GM19239 (cell line): ENCODE measurements at regions not wholly inside any gene's neighbourhood (a gene's known extent, or its start where the extent isn't known, plus 50 kb on each side); places are given as distances from the start of the nearest gene placed in this dataset.
"Not testable (repeated sequence)": the region's sequence is repeated elsewhere in the genome, so short reads cannot be mapped to it uniquely, and the experiment has no call there.

Experiments used
- DNase-seq: peaks from one replicate; pipeline ENCODE4 v3.0.0; 2011; ENCODE audit warnings: low spot score; ENCODE audit not compliant: insufficient read length
- FAIRE-seq: peaks from 2 replicates; lab custom pipeline; 2011; peaks lifted over from hg19 to GRCh38; lab: Jason Lieb, UNC

DNA sequence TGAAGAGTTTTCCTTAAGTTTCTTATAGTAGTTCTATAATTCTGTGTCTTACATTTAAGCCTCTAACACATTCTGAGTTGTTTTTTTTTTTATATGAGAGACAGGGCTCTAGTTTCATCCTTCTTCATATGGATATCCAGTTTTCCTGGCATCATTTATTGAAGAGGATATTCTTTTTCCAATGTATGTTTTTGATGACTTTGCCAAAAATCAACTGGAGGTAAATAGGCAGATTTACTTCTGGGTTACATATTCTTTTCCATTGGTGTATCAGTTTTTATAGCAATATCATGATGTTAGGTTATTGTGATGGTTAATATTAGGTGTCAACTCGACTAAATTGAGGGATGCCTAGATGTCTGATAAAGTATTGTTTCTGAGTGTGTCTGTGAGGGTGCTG, 650.7 kb upstream of the GRID2 start:
- FAIRE-seq (no peak), DNase-seq (no peak)

DNA sequence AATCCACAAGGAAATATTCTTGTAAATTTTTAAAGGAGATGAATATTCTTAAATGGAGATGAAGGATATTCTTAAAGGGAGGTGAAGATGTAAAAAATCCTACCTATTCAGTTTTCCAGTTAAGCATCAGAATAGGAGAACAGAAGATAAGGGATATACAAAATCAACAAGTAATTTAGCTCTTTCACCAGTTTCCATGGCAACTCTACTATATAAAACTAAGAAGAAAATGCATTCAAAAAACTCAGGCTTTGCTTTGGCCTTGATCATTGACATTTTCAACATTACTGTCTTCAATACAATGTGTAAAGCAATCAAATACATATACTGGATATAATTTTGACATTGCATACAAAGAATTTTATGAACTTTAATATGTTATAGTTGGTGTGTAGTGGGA, 622.7 kb upstream of the GRID2 start:
- FAIRE-seq (no peak), DNase-seq (no peak)

DNA sequence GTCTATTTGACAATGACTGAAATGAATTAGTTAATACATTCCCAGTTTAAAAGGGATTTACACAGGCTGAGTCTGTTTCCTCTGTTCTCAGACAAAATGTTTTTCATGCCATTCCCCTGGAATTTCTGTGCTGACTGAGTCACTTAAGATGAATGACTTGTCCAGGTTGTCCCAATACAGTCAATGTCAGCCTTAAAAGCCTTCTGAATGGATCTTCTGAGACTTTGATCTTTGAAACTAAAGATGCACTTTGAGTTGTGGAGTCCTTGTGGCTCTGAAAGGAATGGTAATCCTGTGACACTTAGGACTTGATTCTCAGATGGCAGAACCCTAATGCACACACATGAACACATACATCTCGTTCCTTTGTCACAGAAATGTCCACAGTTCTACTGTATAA, 622.2 kb upstream of the GRID2 start:
- FAIRE-seq: no peak
- DNase-seq: no peak

DNA sequence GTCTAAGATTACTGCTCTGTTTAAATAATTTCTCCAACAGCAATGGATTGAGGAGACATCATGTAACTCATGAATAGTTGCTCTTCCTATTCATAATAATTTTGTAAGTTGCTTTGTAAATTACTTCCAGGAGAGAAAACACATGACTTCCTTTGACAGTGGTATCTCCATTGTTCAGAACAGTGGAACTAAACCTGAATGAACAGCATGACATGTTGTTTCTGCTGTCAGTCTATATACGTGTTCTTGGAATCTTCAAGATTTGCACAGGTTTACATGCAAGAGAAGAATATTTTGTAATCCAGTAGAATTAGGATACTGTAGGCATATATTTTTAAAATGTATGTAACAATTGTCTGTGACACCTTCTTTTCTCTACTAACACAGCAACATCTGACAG, 618.8 kb upstream of the GRID2 start:
- DNase-seq (no peak), FAIRE-seq (no peak)

DNA sequence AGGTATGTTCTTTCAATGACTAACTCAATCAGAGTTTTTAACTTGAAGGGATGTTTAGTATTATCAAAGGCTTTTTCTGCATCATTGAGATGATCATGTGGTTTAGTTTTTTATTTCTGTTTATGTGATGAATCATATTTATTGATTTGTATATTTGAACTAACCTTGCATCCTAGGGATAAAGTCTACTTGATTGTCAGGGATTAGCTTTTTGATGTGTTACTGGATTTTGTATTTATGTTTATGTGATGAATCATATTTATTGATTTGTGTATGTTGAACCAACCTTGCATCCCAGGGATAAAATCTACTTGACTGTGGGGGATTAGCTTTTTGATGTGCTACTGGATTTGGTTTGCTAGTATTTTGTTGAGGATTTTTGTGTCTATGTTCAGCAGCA, 615.4 kb upstream of the GRID2 start:
- no peak for FAIRE-seq

DNA sequence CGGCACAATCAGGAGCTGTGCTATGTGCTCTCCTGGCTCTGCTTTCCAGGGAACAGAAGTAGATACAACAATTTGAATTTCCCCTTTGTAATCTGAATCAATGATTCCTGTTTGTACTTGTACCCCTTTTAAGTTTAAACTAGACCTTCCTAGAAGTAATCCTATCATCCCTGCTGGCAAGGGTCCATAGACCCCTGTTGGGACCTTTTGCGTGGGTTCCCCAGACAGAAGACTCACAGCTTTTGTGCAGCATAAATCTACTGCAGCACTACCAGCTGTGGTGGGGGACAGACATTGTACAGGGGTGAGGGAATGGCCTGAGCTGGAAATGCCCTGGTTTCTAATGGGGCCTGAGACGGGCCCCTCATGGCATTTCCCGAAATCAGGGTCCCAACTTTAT, 604.1 kb upstream of the GRID2 start:
- not testable (repeated sequence) for DNase-seq, FAIRE-seq

More for the DNA sequence above, 615.4 kb upstream of the GRID2 start:
- no peak for DNase-seq

DNA sequence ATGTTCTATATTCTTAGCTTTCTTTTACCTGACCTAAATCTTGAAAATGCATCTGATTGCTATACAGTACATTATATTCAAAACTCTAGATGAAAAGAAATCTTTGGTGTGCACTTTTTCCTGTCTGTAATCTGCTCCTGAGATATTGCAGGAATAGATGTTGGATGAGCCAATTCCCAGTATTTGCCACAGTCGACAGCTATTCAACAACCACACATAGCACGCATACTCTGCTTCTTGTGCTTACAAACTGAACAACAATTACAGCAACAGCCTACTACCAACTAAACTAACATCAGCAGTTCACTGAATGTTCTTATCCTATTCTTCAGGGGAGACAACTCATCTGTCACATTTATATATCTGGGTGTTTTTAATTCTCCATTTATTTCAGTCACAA, 573.9 kb upstream of the GRID2 start:
- no peak for DNase-seq
- FAIRE-seq: no peak

DNA sequence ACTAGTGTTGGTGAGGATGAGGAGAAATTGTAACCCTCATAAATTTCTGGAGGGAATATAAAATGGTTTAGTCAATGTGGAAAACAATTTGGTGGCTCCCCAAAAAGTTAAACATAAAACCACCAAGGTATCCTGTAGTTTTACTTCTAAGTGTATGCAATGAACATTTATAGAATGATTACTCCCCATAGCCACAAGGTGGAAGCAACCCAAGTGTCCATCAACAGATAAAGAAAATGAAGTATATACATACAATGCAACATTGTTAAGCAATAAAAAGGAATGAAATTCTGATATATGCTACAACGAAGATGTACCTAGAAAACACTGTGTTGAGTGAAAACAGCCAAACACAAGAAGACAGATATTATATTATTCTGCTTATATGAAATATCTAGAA, 569.1 kb upstream of the GRID2 start:
- FAIRE-seq (no peak), DNase-seq (no peak)

DNA sequence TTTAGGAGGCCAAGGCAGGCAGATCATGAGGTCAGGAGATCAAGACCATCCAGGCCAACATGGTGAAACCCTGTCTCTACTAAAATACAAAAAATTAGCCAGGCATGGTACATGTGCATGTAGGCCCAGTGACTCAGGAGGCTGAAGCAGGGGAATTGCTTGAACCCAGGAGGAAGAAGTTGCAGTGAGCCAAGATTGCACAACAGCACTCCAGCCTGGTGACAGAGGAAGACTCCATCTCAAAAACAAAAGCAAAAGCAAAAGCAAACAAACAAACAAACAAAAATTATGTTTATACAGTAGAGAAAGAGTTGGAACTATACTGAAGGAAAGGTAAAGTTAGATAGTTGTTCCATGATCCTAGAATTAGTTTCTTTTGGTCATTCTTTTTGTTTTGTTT, 564.9 kb upstream of the GRID2 start:
- DNase-seq, FAIRE-seq: not testable (repeated sequence)

DNA sequence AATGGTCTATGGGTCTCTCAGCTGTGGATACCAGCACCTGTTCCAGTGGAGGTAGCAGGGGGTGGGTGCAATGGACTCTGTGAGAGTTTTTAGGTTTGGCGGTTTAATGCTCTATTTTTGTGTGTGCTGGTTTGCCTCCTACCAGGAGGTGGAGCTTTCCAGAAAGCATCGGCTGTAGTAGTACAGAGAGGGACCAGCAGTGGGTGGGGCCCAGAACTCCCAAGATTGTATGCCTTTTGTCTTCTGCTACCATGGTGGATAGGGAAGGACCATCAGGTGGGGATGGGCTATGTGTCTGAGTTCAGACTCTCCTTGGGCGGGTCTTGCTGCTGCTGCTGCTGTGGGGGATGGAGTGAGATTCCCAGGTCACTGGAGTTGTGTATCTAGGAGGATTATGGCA, 557.2 kb upstream of the GRID2 start:
- no peak for FAIRE-seq
- DNase-seq: no peak

DNA sequence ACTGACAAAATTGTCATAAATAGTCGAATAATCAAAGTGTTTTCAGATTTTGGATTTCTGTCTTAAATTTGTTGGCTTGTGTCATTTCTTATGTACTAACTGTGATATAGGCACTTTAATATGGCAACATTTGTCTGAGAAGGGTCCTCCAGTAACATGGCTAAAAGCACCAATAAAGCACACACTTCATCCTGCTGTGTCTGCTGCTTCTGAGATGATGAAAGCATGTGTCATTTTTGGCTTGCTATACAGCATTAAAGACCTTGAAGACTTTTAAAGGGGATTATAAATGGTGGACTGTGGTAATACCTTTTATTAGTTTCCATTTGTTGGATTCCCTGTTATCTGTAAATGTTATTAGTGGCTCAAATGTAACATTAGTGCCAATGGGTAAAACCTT, 551.8 kb upstream of the GRID2 start:
- DNase-seq (no peak), FAIRE-seq (no peak)

DNA sequence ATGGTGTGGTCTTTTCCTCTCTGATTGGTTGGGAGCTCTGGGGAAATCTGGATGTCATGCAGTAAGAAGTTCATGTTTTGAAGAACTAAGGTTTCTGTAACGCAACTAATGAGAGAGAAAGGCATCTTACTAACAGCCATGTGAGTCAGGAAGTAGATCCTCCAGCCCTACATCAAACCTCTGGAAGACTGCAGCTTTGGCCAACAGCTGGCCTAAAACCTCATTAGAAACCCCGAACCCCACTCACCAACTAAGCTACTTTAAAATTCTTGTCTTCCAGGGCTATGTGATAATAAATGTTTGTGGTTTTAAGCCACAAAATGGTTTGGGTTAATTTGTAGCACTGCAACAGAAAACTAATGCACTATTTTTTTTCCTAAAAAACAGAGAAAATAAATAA, 549.0 kb upstream of the GRID2 start:
- FAIRE-seq (no peak), DNase-seq (no peak)

DNA sequence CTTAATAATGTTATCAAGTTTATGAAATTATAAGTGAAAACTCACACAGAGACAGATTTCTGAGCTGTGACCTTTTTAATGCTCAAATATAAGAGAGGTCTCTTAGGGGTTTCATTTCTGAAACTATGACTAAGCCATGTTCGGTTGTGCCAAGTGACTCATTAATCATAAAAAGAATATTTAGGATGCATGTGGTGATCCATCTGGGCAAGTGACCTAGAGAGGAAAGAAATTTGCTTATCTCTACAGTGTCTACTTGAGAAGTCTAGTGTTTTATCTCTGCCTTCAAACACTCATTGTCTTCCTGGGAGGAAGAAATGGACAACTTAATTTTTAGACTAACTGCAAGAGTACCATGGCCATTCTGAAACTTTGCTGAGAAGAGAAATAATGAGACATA, 545.3 kb upstream of the GRID2 start:
- no peak for FAIRE-seq
- DNase-seq: no peak

DNA sequence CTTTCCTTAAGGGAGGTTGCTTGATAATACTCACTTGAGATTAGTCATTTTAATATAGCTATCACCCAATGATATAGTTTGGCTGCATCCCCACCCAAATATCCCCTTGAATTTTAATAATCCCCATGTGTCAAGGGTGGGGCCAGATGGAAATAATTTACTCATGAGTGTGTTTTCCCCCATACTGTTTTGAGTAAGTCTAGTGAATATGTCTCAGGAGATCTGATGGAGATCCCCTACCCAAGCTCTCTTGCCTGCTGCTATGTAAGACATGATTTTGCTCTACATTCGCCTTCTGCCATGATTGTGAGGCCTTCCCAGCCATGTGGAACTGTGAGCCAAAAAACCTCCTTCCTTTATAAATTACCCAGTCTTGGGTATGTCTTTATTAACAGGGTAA, 539.7 kb upstream of the GRID2 start:
- DNase-seq: no peak
- no peak for FAIRE-seq

DNA sequence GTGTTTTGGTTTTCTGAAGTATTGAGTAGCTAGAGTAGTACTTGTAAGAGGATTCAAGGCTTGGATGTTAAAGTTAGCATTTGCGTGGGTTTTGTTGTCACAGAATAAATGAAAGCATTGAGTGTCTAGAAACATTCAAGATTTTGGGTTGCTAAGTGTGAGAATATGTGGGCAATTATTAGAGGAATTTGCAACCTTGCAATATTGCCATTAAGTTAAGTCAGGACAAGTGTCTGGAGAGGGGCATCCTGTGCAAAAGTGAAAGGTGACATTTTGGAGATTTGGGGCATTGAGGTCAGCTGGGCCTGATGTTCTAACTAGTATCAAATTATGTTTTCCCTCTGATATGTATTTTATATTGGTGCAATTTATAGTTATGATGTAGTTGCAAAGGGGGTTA, 533.9 kb upstream of the GRID2 start:
- no peak for DNase-seq
- FAIRE-seq: no peak

DNA sequence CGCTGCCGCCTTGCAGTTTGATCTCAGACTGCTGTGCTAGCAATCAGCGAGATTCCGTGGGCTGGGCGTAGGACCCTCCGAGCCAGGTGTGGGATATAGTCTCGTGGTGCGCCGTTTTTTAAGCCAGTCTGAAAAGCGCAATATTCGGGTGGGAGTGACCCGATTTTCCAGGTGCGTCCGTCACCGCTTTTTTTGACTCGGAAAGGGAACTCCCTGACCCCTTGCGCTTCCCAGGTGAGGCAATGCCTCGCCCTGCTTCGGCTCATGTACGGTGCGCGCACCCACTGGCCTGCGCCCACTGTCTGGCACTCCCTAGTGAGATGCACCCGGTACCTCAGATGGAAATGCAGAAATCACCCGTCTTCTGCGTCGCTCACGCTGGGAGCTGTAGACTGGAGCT, 512.1 kb upstream of the GRID2 start:
- not testable (repeated sequence) for FAIRE-seq, DNase-seq

DNA sequence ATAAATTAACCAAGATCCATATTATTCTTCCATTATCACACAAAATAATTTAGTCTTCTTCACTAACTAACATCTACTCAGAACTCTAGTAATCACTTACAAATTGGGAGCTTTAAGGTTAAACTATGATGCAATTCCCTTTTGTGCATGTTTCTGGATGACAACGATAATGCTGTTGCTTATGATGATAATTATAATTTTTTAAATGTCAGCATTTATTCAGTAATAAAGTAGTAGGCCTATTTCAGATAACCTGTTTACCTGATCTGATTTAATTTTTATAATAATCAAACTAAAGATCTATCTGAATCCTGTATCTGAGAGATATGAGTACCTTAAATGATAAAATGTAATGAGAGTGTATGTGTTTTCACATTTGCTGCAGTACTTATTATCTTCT, 507.8 kb upstream of the GRID2 start:
- DNase-seq: no peak
- FAIRE-seq: no peak

DNA sequence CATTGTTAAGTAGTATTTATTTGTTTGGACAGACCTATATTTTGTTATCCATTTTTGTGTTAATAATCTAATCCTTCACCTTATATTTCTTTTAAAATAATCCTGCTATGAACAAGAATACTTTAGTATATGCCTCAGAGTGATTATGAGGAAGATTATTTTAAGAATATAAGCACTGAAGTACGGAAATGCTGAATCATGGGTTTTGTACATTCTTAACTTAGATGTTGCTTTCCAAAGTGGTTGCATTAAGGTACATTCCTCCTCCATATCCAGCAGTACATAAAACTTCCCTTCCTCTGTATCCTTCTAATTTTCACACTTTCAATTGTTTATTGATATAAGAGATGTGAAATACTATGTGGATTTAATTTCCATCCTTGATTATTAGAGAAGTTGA, 491.4 kb upstream of the GRID2 start:
- FAIRE-seq (no peak), DNase-seq (no peak)

DNA sequence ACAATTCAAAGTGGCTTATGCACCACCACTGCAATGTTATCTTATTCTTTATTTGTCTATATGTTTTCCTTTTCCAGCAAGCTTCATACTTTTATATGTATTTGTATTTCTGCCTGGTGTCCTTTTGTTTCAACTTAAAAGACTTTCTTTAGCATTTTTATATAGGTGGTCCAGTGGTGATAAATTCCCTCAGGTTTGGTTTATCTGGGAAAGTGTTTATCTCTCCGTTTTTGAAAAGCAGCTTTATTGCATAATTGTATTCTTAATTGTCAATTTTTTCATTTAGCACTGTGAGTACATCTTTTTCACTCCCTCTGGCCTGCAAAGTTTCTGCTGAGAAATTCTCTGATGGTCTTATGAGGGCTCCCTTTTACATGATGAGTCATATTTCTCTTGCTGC, 479.0 kb upstream of the GRID2 start:
- FAIRE-seq (no peak), DNase-seq (no peak)

DNA sequence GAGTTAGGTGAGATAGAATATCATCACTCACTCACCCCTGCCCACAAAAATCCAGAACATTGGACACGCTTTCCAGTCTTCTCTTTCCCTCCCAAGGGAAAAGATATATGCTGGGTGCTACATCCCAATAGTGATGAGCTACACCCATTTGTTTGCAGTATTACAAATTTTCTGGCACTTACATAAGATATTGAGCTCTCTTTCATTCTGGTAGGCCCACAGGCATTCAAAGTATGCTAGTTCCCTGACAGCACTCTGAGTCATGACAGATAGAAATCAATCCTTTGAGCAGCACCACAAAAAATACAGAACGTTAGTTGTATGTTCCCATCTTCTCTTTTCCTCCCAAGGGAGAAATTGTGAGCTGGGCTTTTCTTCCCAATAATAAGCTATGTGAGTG, 477.6 kb upstream of the GRID2 start:
- DNase-seq (no peak), FAIRE-seq (no peak)

DNA sequence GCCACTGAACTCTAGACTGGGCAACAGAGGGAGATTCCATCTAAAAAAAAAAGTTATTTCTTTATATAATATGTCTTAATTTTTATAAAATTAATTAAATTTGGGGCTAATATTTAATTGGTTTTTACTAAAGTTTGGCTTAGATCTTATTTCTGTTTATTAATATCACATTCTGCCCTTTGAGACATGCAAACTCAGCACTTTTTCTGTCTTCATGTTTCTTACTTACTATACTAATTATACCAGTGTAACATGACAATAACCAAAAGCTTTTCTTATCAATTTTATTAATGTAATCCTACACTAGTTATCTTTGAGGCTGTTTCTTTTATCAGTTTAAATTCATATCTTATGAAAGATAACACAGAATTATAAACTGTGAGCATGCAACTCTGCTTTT, 475.9 kb upstream of the GRID2 start:
- no peak for FAIRE-seq
- DNase-seq: no peak

DNA sequence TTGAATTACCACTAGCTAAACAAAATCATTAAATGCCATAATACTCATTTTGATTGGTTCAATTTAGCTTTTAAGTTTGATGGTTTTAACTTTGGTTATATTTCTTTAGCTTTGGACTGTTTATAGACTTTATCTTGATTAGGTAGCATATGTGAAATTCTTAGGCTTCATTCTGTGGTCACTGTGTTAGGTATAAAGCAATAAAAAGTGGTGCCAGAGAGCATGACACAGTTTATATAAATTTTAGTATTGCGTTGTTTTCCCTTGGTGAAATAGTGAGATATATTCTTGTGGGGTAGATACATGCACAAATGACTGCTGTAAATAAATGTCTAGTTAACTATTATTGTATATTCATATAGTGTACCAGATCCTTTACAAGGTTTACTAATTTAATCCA, 474.2 kb upstream of the GRID2 start:
- no peak for DNase-seq
- FAIRE-seq: no peak

DNA sequence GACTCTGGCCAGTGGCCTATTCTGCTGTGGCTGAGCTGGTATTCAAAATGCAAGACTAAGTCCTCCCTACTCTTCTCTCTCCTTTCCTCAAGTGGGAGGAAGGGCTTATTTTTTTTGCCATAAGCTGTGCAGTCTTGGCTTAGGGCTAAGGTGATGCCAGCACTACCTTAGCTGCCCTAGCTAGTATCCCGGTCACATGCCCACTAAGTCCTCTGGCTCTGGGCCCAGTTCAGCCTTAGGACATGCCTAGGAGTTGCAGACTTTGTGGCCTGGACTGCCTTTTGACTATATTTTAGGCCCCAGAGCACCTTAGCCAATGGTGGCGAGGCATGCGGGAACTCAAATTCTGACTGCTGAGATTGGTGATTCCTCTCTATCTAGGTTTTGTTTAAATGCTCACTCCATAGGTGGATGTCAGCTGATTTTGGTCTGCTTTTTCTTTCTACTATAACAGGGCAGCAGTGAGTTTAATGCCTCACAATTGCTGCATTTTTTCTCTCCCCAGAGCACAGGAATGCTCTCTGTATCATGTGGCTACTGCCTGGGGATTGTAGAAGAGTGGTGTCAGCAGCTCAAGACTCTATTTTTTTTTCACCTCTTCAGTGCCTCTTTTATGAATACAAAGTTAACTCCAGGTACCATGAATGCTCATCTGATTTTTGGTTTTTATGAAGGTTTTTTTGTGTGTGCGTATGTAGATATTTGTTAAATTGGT, 472.9 kb upstream of the GRID2 start:
- no peak for DNase-seq
- FAIRE-seq: no peak
